PFSK-1 (cell line): ENCODE measurements at regions not wholly inside any gene's neighbourhood (a gene's known extent, or its start where the extent isn't known, plus 50 kb on each side); places are given as distances from the start of the nearest gene placed in this dataset.

Experiments
- POLR2AphosphoS5 ChIP-seq: IDR thresholded peaks from 2 replicates; pipeline ENCODE4 v1.6.1; 2012; ENCODE audit warnings: low read depth, mild to moderate bottlenecking, control low read depth, low read length, moderate library complexity
- REST ChIP-seq, 2 experiments: IDR thresholded peaks; 2 replicates each; pipeline versions ENCODE4 v1.6.1 to v1.8.0; 2011 to 2012; ENCODE audit warnings: low read depth in 2 of 2, low read length in 2 of 2, control low read depth in 1 of 2, inconsistent platforms in 1 of 2, mild to moderate bottlenecking in 1 of 2, moderate library complexity in 1 of 2; ENCODE audit not compliant: insufficient read depth in 1 of 2
- TAF1 ChIP-seq: IDR thresholded peaks from 2 replicates; pipeline ENCODE4 v1.6.1; 2012; ENCODE audit warnings: low read length, control low read depth, borderline replicate concordance; ENCODE audit not compliant: insufficient read depth

GRCh38 chr10:4370376-4370775, 455.6 kb upstream of the AKR1E2 start:
- TF ChIP-seq TAF1 (no peak), POLR2AphosphoS5 (no peak), REST (IDR thresholded peaks at IDR 0.05; ENCODE audit: insufficient read depth in 1 of 2, low read depth in 2 of 2, low read length in 2 of 2) (no peak)
